ENCODE measurements at regions not wholly inside any gene's neighbourhood (a gene's known extent, or its start where the extent isn't known, plus 50 kb on each side); places are given as distances from the start of the nearest gene placed in this dataset.

DNA sequence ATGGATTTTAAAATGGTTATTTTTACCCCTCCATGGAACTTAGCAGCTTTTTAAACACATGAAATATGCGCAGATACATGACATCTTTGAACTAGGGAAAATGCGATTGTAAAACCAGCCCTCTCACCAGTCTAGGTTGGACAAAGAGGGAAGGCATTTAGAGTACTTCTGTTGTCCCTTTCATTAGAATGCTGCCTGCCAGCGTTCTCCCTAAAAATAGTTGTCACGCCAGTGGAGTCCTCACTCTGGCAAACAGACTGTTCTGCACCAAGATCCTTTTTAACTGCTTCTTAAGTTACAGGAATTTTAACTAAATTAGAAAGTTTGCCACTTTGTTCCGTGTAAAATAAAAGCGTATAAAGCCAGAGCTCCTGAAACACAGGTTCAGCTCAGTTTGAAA lies 295.3 kb downstream of the VPS13C start:
- no peak for TF ChIP-seq CTCF (IDR thresholded peaks at IDR 0.05)
- no peak for TF ChIP-seq POLR2AphosphoS5 (IDR thresholded peaks at IDR 0.05)
- TF ChIP-seq EP300 (IDR thresholded peaks at IDR 0.05; ENCODE audit: low read depth) = no peak
